GM10266 (cell line): ENCODE measurements at regions not wholly inside any gene's neighbourhood (a gene's known extent, or its start where the extent isn't known, plus 50 kb on each side); places are given as distances from the start of the nearest gene placed in this dataset.

Experiments used
- DNase-seq: peaks from one replicate; pipeline ENCODE4 v3.0.0; 2012; ENCODE audit errors: extremely low spot score
- CTCF ChIP-seq: IDR thresholded peaks from 2 replicates; pipeline ENCODE4 v1.5.1; 2012; ENCODE audit warnings: mild to moderate bottlenecking, low read depth; ENCODE audit not compliant: control insufficient read depth, insufficient read depth; ENCODE audit errors: missing control alignments

DNA sequence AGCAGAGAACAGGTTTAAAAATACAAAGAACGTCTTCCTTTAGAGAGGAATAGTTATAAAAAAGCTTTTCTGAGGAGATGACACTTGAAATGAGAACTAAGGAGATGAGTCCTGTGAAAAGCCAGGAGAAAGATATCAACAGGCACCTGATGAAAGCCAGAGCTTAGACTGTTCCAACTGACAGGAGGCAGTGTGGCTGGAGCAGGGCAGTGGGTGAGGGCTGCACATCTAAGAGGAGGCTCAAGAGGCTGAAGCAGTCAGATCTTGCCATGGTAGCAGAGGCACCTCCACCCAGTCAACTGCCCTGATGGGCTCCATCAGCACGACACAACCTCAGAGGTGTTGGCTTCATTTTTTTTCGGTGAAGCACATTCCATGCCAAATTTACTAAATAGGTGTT lies 445.3 kb downstream of the ADGRL2 start:
- no peak for DNase-seq
- no peak for TF ChIP-seq CTCF

GRCh38 chr1:82245345-82246014 lies 444.7 kb downstream of the ADGRL2 start:
- DNase-seq, result no peak
- no peak for TF ChIP-seq CTCF

DNA sequence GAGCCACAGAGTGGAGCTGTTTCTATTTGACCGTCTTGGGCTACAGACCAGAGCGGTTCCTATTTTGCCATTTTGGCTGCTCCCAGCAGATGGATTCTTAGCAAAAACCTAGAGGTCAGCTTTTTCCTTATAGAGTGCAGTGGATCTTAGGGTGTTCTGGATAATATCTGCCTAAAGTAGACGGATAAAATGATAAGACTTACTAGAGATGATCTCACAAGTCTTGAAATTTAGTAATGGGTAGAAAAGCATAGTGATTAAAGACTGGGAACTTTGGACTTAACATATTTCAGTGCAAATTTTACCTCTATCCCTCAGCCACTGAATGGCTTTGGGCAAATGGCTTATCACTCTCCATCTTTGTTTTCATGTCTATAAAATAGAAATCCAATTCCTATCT lies 439.8 kb downstream of the ADGRL2 start:
- DNase-seq, result no peak
- TF ChIP-seq CTCF, result no peak

- TF ChIP-seq CTCF, result no peak
- DNase-seq, result no peak
These were observed 429.9 kb downstream of the ADGRL2 start for GRCh38 chr1:82230667-82231066.

DNA sequence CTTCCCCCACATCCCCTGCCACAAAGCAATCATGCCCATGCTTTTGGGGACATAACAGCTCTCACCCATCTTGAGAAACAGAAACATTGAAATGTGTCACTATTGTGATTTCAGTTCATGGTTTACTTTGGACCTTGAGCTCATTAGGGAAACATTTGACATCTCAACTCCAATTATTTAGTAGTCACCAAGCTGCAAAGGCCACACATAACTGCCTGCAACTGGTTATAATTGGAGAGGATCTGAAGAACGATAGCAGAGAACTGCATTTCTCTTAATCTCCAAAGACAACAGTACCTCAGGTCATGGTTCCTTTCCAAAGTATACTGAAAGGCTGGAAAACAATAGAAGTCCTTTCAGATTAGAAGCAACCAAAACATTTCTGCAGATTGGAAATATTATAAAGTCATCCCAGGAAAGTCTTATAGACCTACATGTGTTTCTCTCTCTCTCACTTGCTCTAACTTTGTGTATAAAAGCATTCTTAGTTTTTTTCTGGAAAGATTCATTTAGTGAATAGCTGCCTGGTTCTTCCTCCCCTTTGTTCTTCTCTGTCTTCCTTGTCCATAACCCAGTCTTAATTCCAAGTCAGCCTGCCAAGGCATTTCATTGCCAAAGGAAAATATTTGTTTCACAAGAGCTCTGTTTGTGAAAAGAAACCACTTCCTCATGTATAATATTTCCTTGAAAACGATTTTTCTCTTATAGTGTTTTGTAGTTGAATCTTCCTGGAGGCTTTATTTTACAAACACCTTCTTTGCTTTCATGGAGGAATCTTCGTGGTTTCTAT lies 426.8 kb downstream of the ADGRL2 start:
- no peak for DNase-seq
- no peak for TF ChIP-seq CTCF

DNA sequence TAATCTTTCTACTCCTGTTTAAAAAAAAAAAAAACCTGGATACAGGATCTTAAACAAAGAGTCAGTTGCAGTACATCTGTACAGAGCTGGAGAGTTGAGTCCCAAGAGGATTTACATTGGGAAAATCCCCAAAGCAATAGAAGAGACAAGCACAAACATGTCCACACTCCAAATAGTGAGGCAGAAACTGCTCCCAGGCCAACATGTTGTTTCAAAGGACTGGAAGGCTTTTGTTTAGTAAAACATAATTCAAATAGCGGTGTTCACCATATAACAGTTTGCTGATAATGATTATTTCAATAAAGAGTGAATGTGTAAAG lies 425.4 kb downstream of the ADGRL2 start:
- no peak for DNase-seq
- TF ChIP-seq CTCF, result no peak
